Effector memory CD4-positive, alpha-beta T cell (primary cell): ENCODE measurements at regions not wholly inside any gene's neighbourhood (a gene's known extent, or its start where the extent isn't known, plus 50 kb on each side); places are given as distances from the start of the nearest gene placed in this dataset.
"Not testable (repeated sequence)": the region's sequence is repeated elsewhere in the genome, so short reads cannot be mapped to it uniquely, and the experiment has no call there.

Experiments used
- DNase-seq, 3 donors: peaks; one replicate each; pipeline ENCODE4 v3.0.0-alpha.2; 2020
- H3K27ac ChIP-seq: 2 replicates; pipeline ENCODE4 v1.7.0; 2013; ENCODE audit warnings: mild to moderate bottlenecking, low read length, moderate library complexity; ENCODE audit not compliant: insufficient read depth, poor library complexity, severe bottlenecking
- H3K27me3 ChIP-seq: replicated peaks from 2 replicates; pipeline ENCODE4 v1.7.0; 2013; ENCODE audit warnings: mild to moderate bottlenecking, low read length; ENCODE audit not compliant: insufficient read depth, control insufficient read depth, poor library complexity, severe bottlenecking
- H3K36me3 ChIP-seq: 2 replicates; pipeline ENCODE4 v1.7.0; 2013; ENCODE audit warnings: mild to moderate bottlenecking, low read length, moderate library complexity; ENCODE audit not compliant: control insufficient read depth, insufficient read depth
- H3K4me1 ChIP-seq: 2 replicates; pipeline ENCODE4 v1.7.0; 2013; ENCODE audit warnings: low read length, mild to moderate bottlenecking; ENCODE audit not compliant: control insufficient read depth, insufficient read depth, poor library complexity, severe bottlenecking
- H3K4me3 ChIP-seq: 2 replicates; pipeline ENCODE4 v1.7.0; 2013; ENCODE audit warnings: low read length, low read depth, mild to moderate bottlenecking; ENCODE audit not compliant: insufficient read depth, poor library complexity, severe bottlenecking
- H3K9me3 ChIP-seq: 2 replicates; pipeline ENCODE4 v1.7.0; 2013; ENCODE audit warnings: mild to moderate bottlenecking, low read length, moderate library complexity; ENCODE audit not compliant: control insufficient read depth

GRCh38 chr4:177182728-177183127 lies 126.9 kb upstream of the NEIL3 start:
- Histone ChIP-seq H3K27ac (no peak overlapping the region), H3K4me1 (no peaks in the 10 kb centered on the region), H3K27me3 (no peaks in the 10 kb centered on the region), H3K36me3 (no peaks in the 10 kb centered on the region), H3K9me3 (no peaks in the 10 kb centered on the region), H3K4me3 (no peak overlapping the region)
- no peak for DNase-seq

- H3K4me3 ChIP-seq = no peak overlapping the region
- no peak overlapping the region for H3K27ac ChIP-seq
- H3K27me3 ChIP-seq = no peaks in the 10 kb centered on the region
- H3K9me3 ChIP-seq = no peaks in the 10 kb centered on the region
- H3K36me3 ChIP-seq = no peaks in the 10 kb centered on the region
- H3K4me1 ChIP-seq = no peaks in the 10 kb centered on the region
- DNase-seq = no peak
These were observed 124.5 kb upstream of the NEIL3 start for GRCh38 chr4:177185151-177185550.

- no peak for DNase-seq
- Histone ChIP-seq H3K27me3 (no peaks in the 10 kb centered on the region), H3K4me1 (no peaks in the 10 kb centered on the region), H3K4me3 (no peak overlapping the region), H3K27ac (no peak overlapping the region), H3K36me3 (no peaks in the 10 kb centered on the region), H3K9me3 (no peaks in the 10 kb centered on the region)
These were observed 124.1 kb upstream of the NEIL3 start for GRCh38 chr4:177185579-177185978.

- no peaks in the 10 kb centered on the region for H3K27me3 ChIP-seq
- no peak for DNase-seq
- no peak overlapping the region for H3K4me3 ChIP-seq
These were observed 122.3 kb upstream of the NEIL3 start for GRCh38 chr4:177187371-177187770.

GRCh38 chr4:177190995-177191580 lies 118.6 kb upstream of the NEIL3 start:
- H3K36me3 ChIP-seq = no peaks in the 10 kb centered on the region
- H3K27ac ChIP-seq = no peak overlapping the region
- H3K27me3 ChIP-seq = no peaks in the 10 kb centered on the region
- DNase-seq = no peak
- no peak overlapping the region for H3K4me3 ChIP-seq
- no peaks in the 10 kb centered on the region for H3K4me1 ChIP-seq
- H3K9me3 ChIP-seq = no peaks in the 10 kb centered on the region

More at GRCh38 chr4:177187371-177187770, 122.3 kb upstream of the NEIL3 start:
- H3K27ac ChIP-seq = no peak overlapping the region
- no peaks in the 10 kb centered on the region for H3K4me1 ChIP-seq
- H3K9me3 ChIP-seq = no peaks in the 10 kb centered on the region
- H3K36me3 ChIP-seq = no peaks in the 10 kb centered on the region

- Histone ChIP-seq H3K27me3 (no peaks in the 10 kb centered on the region), H3K36me3 (no peaks in the 10 kb centered on the region), H3K4me1 (no peaks in the 10 kb centered on the region), H3K4me3 (no peak overlapping the region), H3K9me3 (no peaks in the 10 kb centered on the region), H3K27ac (no peak overlapping the region)
- DNase-seq = no peak
These were observed 118.1 kb upstream of the NEIL3 start for GRCh38 chr4:177191586-177191985.

- no peaks in the 10 kb centered on the region for H3K4me1 ChIP-seq
- H3K36me3 ChIP-seq = no peaks in the 10 kb centered on the region
- no peaks in the 10 kb centered on the region for H3K9me3 ChIP-seq
- H3K4me3 ChIP-seq = no peak overlapping the region
- H3K27me3 ChIP-seq = no peaks in the 10 kb centered on the region
- no peak overlapping the region for H3K27ac ChIP-seq
- no peak for DNase-seq
These were observed 117.7 kb upstream of the NEIL3 start for GRCh38 chr4:177191991-177192390.

- H3K9me3 ChIP-seq, DNase-seq, H3K27me3 ChIP-seq, H3K4me3 ChIP-seq, H3K36me3 ChIP-seq, H3K27ac ChIP-seq, H3K4me1 ChIP-seq: not testable (repeated sequence)
These were observed 116.5 kb upstream of the NEIL3 start for GRCh38 chr4:177193024-177193715.

- H3K36me3 ChIP-seq = no peaks in the 10 kb centered on the region
- no peak overlapping the region for H3K27ac ChIP-seq
- H3K27me3 ChIP-seq = no peaks in the 10 kb centered on the region
- DNase-seq = no peak
- no peaks in the 10 kb centered on the region for H3K9me3 ChIP-seq
- H3K4me1 ChIP-seq = no peaks in the 10 kb centered on the region
- H3K4me3 ChIP-seq = no peak overlapping the region
These were observed 114.8 kb upstream of the NEIL3 start for GRCh38 chr4:177194906-177195305.

- Histone ChIP-seq H3K27ac (no peak overlapping the region), H3K4me3 (no peak overlapping the region), H3K27me3 (no peaks in the 10 kb centered on the region), H3K9me3 (no peaks in the 10 kb centered on the region), H3K36me3 (no peaks in the 10 kb centered on the region), H3K4me1 (no peaks in the 10 kb centered on the region)
- no peak for DNase-seq
These were observed 113.1 kb upstream of the NEIL3 start for GRCh38 chr4:177196615-177197014.
